HCT116 (cell line): ENCODE measurements at regions not wholly inside any gene's neighbourhood (a gene's known extent, or its start where the extent isn't known, plus 50 kb on each side); places are given as distances from the start of the nearest gene placed in this dataset.

Source experiments
- ATAC-seq: fragments of 200-7000 bp; cut with Tn5 transposase; 2 replicates; pipeline ENCODE4 v1.9.1; 2020; ENCODE audit warnings: mild to moderate bottlenecking, moderate library complexity
- BruUV-seq: library from RNA; stranded (reverse); fragments of 400-500 nt; replicated peaks from 2 replicates; lab custom pipeline; 2021; lab: Mats Ljungman, UMichigan
- CTCF ChIA-PET: fragments of 300-600 bp; sonication (Branson Sonifier 250); formaldehyde crosslinking; loops from one replicate; lab custom pipeline; 2021; ENCODE audit warnings: antibody characterized with exemption; lab: Charles Lee
- POLR2A ChIA-PET: fragments of 300-600, 350-600 bp; sonication (Branson Sonifier 250); formaldehyde crosslinking; loops from one replicate; lab custom pipeline; 2021; ENCODE audit warnings: antibody characterized with exemption; lab: Charles Lee
- RAD21 ChIA-PET, 2 experiments: fragments of 300-600 bp; sonication (Branson Sonifier 250); formaldehyde crosslinking; loops; one replicate each; lab custom pipeline; 2023; ENCODE audit warnings: low total read pairs in 2 of 2; ENCODE audit not compliant: uncharacterized antibody in 2 of 2, unreplicated experiment in 2 of 2, low non-redundant PET in 1 of 2; lab: Charles Lee
- DNase-seq: peaks from one replicate; pipeline ENCODE4 v3.0.0-alpha.2; 2010; ENCODE audit warnings: low read depth, low spot score
- H2AFZ ChIP-seq: fragments of 200-600 bp; shearing (Covaris generic), sonication (generic); 2 replicates; pipeline ENCODE4 v1.6.1; 2017; ENCODE audit warnings: low read depth, mixed run types, mixed read lengths, antibody characterized with exemption, low read length; ENCODE audit not compliant: poor library complexity, severe bottlenecking
- H3K27ac ChIP-seq: 2 replicates; pipeline ENCODE4 v1.5.1; 2012; ENCODE audit warnings: low read depth, low read length
- H3K27me3 ChIP-seq: fragments of 200-600 bp; sonication (generic); 2 replicates; pipeline ENCODE4 v1.6.1; 2016; ENCODE audit warnings: mixed run types, low read length, mixed read lengths; ENCODE audit not compliant: insufficient read depth
- H3K36me3 ChIP-seq, 2 experiments: fragments of 200-500 bp in 1 of 2; fragments of 200-600 bp in 1 of 2; sonication (Bioruptor generic) in 1 of 2; sonication (generic) in 1 of 2; 2 replicates each; pipeline versions ENCODE4 v1.5.1 to v1.6.1; 2014 to 2016; ENCODE audit warnings: low read length in 2 of 2, inconsistent platforms in 1 of 2, mixed read lengths in 1 of 2, mixed run types in 1 of 2; ENCODE audit not compliant: insufficient read depth in 2 of 2, control insufficient read depth in 1 of 2
- H3K4me1 ChIP-seq, 2 experiments: fragments of 200-600 bp in 1 of 2; sonication (generic) in 1 of 2; 2 replicates each; pipeline versions ENCODE4 v1.5.1 to v1.6.1; 2012 to 2017; ENCODE audit warnings: low read length in 2 of 2, inconsistent platforms in 1 of 2, mild to moderate bottlenecking in 1 of 2, mixed read lengths in 1 of 2, mixed run types in 1 of 2, moderate library complexity in 1 of 2; ENCODE audit not compliant: insufficient read depth in 2 of 2, control insufficient read depth in 1 of 2
- H3K4me2 ChIP-seq: fragments of 200-600 bp; sonication (generic); 2 replicates; pipeline ENCODE4 v1.6.1; 2017; ENCODE audit warnings: mixed run types, low read length, mixed read lengths
- H3K4me3 ChIP-seq, 2 experiments: fragments of 200-600 bp in 1 of 2; sonication (generic) in 1 of 2; replicated peaks in 1 of 2; 2 replicates each; pipeline ENCODE4 v1.5.1; 2011 to 2016; ENCODE audit warnings: low read length in 2 of 2, control low read depth in 1 of 2, low read depth in 1 of 2, mild to moderate bottlenecking in 1 of 2, mixed read lengths in 1 of 2, mixed run types in 1 of 2
- H3K79me2 ChIP-seq: fragments of 200-600 bp; sonication (generic); 2 replicates; pipeline ENCODE4 v1.6.1; 2017; ENCODE audit warnings: mild to moderate bottlenecking, mixed run types, low read length, moderate library complexity, mixed read lengths; ENCODE audit not compliant: insufficient read depth
- H3K9ac ChIP-seq: fragments of 200-600 bp; sonication (generic); 2 replicates; pipeline ENCODE4 v1.6.1; 2016; ENCODE audit warnings: low read length, mixed read lengths
- H3K9me2 ChIP-seq: fragments of 200-600 bp; sonication (generic), shearing (Covaris generic); 2 replicates; pipeline ENCODE4 v1.6.1; 2017; ENCODE audit warnings: mixed run types, mild to moderate bottlenecking, moderate library complexity; ENCODE audit not compliant: insufficient read depth
- H3K9me3 ChIP-seq, 2 experiments: fragments of 200-500 bp in 1 of 2; fragments of 200-600 bp in 1 of 2; sonication (Bioruptor generic) in 1 of 2; sonication (generic) in 1 of 2; 2 replicates each; pipeline ENCODE4 v1.6.1; 2014 to 2017; ENCODE audit warnings: low read length in 2 of 2, mixed read lengths in 2 of 2, inconsistent platforms in 1 of 2, low read depth in 1 of 2, mild to moderate bottlenecking in 1 of 2, mixed run types in 1 of 2, moderate library complexity in 1 of 2; ENCODE audit not compliant: control insufficient read depth in 1 of 2, insufficient read depth in 1 of 2
- H4K20me1 ChIP-seq: fragments of 200-600 bp; sonication (generic), shearing (Covaris generic); 2 replicates; pipeline ENCODE4 v1.6.1; 2017; ENCODE audit warnings: mixed run types, mild to moderate bottlenecking, moderate library complexity; ENCODE audit not compliant: insufficient read depth
- CBX3 ChIP-seq: IDR thresholded peaks from 2 replicates; pipeline ENCODE4 v1.6.1; 2012; ENCODE audit warnings: low read depth
- JUND ChIP-seq: IDR thresholded peaks from 2 replicates; pipeline ENCODE4 v1.6.1; 2012
- POLR2A ChIP-seq: IDR thresholded peaks from 2 replicates; pipeline ENCODE4 v1.7.0; 2011; ENCODE audit warnings: borderline replicate concordance; ENCODE audit not compliant: insufficient read depth, insufficient read length; ENCODE audit errors: extremely low read depth
- POLR2AphosphoS5 ChIP-seq: IDR thresholded peaks from 2 replicates; pipeline ENCODE4 v1.6.1; 2011; ENCODE audit warnings: mild to moderate bottlenecking, low read depth, low read length, moderate library complexity
- SIN3A ChIP-seq: IDR thresholded peaks from 2 replicates; pipeline ENCODE4 v1.6.1; 2012; ENCODE audit warnings: low read depth
- SRF ChIP-seq: IDR thresholded peaks from 2 replicates; pipeline ENCODE4 v1.6.1; 2012; ENCODE audit warnings: low read depth
- intact Hi-C: fragments of 100-400 bp; cut with micrococcal nuclease; formaldehyde crosslinking; loops from 2 replicates; pipeline ENCODE4 v1.10.0; 2022
- TF ChIP-seq, protein P1 (sequence below): IDR thresholded peaks from 2 replicates; pipeline ENCODE4 v1.6.1; 2011; ENCODE audit warnings: mild to moderate bottlenecking, low read length, moderate library complexity; ENCODE audit not compliant: insufficient replicate concordance; ENCODE audit errors: extremely low read depth
- TF ChIP-seq, protein P2 (sequence below), 3 experiments: fragments of 200-600 bp in 1 of 3; sonication (generic) in 1 of 3; IDR thresholded peaks in 2 of 3; conservative IDR thresholded peaks in 1 of 3; 2 replicates each; pipeline ENCODE4 v1.5.1; 2012 to 2017; ENCODE audit warnings: low read depth in 2 of 3, low read length in 2 of 3, antibody characterized with exemption in 1 of 3, borderline replicate concordance in 1 of 3, control low read depth in 1 of 3, mild to moderate bottlenecking in 1 of 3, mixed read lengths in 1 of 3, mixed run types in 1 of 3, moderate library complexity in 1 of 3; ENCODE audit not compliant: insufficient read depth in 1 of 3
- TF ChIP-seq, protein P3 (sequence below): IDR thresholded peaks from 2 replicates; pipeline ENCODE4 v1.6.1; 2012

GRCh38 chr13:60214213-60215055 lies 50.7 kb upstream of the DIAPH3 start:
- CTCF ChIA-PET: no interaction called here
- Histone ChIP-seq H3K36me3 (no peaks in the 10 kb centered on the region), H3K79me2 (no peaks in the 10 kb centered on the region), H3K4me2 (no peak overlapping the region), H4K20me1 (no peaks in the 10 kb centered on the region), H3K27ac (no peak overlapping the region), H3K4me1 (no peaks in the 10 kb centered on the region), H3K27me3 (peaks cover 36% of the 10 kb centered on the region), H3K9ac (no peak overlapping the region), H3K4me3 (no peak overlapping the region), H2AFZ (no peak overlapping the region), H3K9me3 (no peaks in the 10 kb centered on the region), H3K9me2 (no peaks in the 10 kb centered on the region)
- ATAC-seq (no peak), DNase-seq (no peak)
- POLR2A ChIA-PET: no interaction called here
- no TSS peak for BruUV-seq
- RAD21 ChIA-PET: no interaction called here
- intact Hi-C loops: no loop called here
- TF ChIP-seq JUND: no peak
- TF ChIP-seq, protein P1, sequence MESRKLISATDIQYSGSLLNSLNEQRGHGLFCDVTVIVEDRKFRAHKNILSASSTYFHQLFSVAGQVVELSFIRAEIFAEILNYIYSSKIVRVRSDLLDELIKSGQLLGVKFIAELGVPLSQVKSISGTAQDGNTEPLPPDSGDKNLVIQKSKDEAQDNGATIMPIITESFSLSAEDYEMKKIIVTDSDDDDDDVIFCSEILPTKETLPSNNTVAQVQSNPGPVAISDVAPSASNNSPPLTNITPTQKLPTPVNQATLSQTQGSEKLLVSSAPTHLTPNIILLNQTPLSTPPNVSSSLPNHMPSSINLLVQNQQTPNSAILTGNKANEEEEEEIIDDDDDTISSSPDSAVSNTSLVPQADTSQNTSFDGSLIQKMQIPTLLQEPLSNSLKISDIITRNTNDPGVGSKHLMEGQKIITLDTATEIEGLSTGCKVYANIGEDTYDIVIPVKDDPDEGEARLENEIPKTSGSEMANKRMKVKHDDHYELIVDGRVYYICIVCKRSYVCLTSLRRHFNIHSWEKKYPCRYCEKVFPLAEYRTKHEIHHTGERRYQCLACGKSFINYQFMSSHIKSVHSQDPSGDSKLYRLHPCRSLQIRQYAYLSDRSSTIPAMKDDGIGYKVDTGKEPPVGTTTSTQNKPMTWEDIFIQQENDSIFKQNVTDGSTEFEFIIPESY: no peak
- no peak for TF ChIP-seq CBX3
- TF ChIP-seq, protein P2, sequence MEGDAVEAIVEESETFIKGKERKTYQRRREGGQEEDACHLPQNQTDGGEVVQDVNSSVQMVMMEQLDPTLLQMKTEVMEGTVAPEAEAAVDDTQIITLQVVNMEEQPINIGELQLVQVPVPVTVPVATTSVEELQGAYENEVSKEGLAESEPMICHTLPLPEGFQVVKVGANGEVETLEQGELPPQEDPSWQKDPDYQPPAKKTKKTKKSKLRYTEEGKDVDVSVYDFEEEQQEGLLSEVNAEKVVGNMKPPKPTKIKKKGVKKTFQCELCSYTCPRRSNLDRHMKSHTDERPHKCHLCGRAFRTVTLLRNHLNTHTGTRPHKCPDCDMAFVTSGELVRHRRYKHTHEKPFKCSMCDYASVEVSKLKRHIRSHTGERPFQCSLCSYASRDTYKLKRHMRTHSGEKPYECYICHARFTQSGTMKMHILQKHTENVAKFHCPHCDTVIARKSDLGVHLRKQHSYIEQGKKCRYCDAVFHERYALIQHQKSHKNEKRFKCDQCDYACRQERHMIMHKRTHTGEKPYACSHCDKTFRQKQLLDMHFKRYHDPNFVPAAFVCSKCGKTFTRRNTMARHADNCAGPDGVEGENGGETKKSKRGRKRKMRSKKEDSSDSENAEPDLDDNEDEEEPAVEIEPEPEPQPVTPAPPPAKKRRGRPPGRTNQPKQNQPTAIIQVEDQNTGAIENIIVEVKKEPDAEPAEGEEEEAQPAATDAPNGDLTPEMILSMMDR (IDR thresholded peaks at IDR 0.05 in 2 of 3, conservative IDR thresholded peaks at IDR 0.05 in 1 of 3; ENCODE audit: borderline replicate concordance in 1 of 3, insufficient read depth in 1 of 3, low read depth in 2 of 3, low read length in 2 of 3): no peak
- no peak for TF ChIP-seq POLR2A
- TF ChIP-seq, protein P3, sequence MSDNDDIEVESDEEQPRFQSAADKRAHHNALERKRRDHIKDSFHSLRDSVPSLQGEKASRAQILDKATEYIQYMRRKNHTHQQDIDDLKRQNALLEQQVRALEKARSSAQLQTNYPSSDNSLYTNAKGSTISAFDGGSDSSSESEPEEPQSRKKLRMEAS: no peak
- no peak for TF ChIP-seq POLR2AphosphoS5
- TF ChIP-seq SRF: no peak
- no peak for TF ChIP-seq SIN3A
- TF ChIP-seq, all 23 proteins: peak for 0
